SHP77 treated with DMSO at 0.1 percent for 48 hours (cell line): ENCODE measurements at regions not wholly inside any gene's neighbourhood (a gene's known extent, or its start where the extent isn't known, plus 50 kb on each side); places are given as distances from the start of the nearest gene placed in this dataset.

Source experiments
- DNase-seq: peaks from one replicate; lab custom pipeline; 2025; lab: John Stamatoyannopoulos, UW

DNA sequence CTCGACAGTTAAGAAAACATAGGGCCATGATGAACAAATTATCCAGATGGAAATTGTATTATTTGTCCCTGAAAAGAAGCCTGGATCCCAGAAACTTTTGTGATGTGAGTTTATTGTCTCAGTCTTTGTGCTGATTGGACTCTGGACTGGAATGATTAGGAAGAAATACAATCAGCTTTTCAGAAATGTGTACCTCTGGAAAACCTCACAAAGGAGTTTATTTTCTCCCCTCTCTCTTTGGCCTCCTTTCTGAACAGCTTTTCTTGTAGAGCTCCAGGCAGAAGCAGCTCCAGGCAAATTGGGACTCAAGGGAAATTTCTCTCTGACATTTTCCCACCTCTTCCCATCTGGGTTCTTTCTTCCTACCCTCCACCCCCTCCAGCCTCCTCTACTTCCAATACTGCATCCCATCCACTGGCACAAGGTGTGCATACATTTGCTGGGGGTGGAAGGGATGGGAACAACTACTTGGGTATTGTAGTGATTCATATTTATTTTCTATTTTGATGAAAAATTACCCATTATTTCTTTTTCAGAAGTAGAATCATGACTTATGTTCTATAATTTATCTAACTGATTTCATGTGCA, 119.7 kb downstream of the CD47 start:
- DNase-seq = no peak

DNA sequence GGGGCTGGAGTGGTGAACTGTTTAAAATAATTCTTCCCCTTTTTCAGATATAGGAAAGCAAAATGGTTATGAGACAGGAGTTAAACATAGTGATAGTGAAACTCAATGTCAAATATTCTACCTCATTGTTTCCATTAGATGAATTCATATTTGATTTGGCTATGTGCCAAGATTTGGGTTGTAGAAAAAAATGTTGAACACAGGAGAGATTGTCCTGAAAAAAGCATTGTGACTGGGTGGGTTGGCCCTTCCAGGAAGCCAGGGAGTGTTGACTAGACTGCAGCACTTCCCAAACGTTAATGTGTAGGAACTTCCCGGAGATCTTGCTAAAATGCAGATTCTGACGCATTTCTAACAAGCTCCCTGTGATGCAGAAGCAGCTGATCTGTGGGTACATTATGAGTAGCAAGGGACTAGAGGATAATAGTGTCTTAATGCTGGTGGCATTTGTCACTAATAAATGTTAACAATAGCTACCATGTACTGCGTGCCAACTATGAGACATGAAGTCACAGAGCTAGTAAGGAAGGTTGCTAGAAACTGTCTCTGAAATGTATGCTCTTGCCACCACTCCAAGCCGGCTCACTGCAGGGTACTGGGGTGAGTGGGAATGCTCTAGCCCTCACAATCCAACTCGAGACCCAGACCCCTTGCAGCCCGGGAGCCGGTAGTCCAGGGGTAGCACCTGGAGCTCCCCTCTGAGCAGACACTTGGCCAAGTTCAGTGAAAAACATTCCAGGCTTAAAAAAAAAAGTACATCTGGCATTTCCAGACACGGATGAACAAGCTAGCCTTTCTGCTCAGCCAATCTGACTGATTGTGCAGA, 120.6 kb downstream of the CD47 start:
- peak; percentile 64 for DNase-seq

DNA sequence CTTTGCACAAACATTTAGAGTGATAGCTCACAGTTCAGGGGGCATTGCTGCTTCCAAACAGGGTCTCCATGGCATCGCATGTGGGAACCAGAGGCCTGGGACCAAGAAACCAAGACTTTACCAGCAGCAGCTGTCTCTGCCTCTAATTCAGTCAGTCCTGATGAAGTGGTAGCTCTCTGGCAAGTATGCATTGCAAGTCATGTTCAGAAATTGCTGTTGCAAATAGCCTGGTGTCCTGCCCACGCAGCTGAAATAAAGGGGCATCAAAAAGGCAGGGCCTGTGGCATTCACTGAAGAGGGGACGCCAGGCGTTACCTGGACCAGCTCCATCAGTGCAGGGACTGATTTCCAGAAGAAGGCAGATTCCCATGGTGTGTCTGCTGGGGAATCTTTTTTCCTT, 121.3 kb downstream of the CD47 start:
- DNase-seq = no peak

DNA sequence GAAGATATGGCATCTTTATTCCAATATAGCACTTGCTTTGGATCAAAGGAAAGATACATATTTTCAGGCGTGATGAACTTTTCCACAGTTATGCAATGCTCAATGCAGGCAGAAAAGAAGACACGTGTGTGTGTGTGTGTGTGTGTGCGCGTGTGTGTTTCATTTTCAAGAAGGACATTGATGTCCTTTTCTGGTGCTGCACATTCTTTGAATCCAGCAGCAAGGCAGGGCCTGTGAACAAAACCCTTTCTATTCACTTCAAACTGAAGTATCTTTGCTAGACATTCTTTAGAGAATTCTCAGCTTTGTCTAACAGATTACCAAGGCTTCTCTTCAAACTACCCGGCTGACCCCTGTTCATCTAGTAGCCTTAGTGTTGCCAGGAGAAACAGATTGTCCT, 124.6 kb downstream of the CD47 start:
- DNase-seq = no peak

DNA sequence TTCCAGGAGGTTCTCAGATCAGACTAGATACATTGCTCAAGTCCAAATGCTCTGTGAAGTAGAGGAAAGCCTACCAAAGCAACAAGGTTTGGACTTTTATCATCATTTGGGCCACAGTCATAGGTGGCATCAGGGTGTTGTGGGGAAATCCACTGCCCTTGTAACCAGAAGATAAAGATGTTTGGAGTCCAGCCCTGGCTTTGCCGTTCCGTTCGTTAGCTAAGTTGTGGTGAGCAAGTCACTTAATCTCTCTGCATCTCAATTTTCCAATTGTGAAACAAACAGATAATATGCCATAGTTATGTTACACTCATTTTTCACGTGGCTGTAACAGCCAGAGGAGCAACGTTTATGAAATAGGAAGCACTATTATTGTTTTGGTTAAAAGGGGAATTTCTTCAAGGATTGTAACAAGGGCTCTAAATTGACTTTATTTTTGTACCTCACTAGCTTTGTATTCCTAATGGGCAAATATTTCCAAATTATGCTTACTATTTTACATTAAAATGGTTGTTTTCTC, 125.6 kb downstream of the CD47 start:
- no peak for DNase-seq

- no peak for DNase-seq
These were observed 127.2 kb downstream of the CD47 start for GRCh38 chr3:107963581-107963980.

GRCh38 chr3:107962946-107963345, 127.9 kb downstream of the CD47 start:
- no peak for DNase-seq

- DNase-seq = no peak
These were observed 128.8 kb downstream of the CD47 start for GRCh38 chr3:107962037-107962436.

GRCh38 chr3:107959550-107960154, 131.2 kb downstream of the CD47 start:
- DNase-seq = no peak

GRCh38 chr3:107958146-107958545, 132.7 kb downstream of the CD47 start:
- no peak for DNase-seq

GRCh38 chr3:107956991-107957900, 133.6 kb downstream of the CD47 start:
- DNase-seq = no peak

GRCh38 chr3:107954845-107955244, 136.0 kb downstream of the CD47 start:
- no peak for DNase-seq

DNA sequence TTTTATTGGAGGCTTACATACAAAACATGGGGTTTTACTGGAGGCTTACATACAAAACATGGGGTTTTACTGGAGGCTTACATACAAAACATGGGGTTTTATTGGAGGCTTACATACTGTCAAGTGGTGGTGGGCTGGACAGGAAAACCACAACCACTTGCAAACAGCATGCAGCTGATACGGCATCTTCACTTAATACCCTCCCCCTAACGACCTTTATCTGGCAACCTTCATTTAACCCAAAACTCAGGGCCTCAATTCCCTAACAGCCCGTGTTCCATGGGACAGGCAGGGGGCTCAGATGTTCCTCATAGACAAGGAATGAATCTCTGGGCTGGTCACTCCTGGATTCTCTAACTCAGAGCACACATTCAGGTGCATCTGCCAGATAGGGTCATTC, 137.1 kb downstream of the CD47 start:
- no peak for DNase-seq

DNA sequence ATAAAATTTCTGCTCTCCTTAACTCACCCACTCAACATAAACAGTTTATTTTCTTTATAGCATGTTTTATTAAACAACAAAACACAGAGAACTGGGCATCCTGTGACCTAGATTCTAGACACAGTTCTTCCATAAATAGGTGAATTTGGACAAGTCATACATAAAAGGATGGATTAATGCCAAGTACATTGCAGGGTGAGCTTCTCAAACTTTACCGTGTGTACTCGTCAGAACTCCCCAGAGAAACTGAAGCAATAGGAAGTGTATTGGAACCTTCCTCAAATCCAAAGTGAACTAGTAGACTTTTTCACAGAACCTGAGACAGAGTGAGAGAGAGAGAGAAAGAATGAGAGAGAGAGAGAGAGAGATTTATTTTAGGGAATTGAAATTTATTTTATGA, 139.7 kb downstream of the CD47 start:
- DNase-seq = no peak

DNA sequence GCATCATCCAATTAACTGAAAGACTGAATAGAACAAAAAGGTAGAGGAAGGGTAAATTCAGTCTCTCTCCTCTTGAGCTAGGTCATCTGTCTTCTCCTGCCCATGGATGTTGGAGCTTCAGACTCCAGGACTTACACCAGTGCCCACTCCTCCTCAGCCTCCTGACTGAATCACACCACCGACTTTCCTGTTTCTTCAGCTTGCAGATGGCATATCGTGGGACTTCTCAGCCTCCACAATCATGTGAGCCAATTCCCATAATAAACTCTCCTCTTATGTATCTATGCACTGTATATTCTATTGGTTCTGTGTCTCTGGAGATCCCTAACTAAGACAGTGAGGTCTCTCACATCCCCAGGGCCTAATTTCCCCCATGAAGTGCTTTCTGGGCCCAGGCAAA, 140.4 kb downstream of the CD47 start:
- no peak for DNase-seq

- no peak for DNase-seq
These were observed 141.3 kb downstream of the CD47 start for GRCh38 chr3:107949394-107949970.

DNA sequence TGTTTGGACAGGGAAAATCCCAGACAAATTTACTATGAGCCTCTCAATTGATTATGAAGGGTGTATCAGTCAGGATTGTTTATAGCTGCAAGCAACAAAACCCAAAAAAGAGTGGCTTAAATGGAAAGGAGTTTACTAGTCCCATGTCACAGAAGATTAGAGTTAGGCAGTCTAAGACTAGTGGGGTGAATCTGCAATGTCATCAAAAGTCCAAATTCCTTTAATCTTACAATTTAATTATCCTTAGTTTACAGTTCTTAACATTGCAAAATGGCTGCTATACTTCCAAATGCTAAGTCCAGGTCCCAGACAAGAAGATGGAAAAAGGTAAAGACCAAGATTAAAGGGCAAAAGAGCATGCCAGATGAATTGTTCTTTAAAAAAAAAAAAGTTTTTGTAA, 143.6 kb downstream of the CD47 start:
- DNase-seq = no peak

DNA sequence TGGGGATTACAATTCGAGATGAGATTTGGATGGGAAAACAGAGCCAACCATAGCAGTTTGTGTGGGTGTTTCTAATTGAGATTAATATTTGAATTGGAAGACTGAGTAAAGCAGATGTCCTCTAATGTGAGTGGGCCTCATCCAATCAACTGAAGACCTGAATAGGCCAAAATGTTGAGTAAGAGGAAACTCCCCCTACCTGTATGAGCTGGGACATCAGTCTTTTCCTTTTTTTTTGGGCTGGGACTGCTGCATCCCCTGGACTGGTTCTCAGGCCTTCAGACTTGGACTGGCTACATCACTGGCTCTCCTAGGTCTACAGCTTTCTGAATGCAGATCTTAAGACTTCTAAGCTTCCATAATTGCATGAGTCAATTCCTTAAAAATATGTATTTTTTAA, 144.1 kb downstream of the CD47 start:
- no peak for DNase-seq

GRCh38 chr3:107945417-107946094, 145.3 kb downstream of the CD47 start:
- no peak for DNase-seq

DNA sequence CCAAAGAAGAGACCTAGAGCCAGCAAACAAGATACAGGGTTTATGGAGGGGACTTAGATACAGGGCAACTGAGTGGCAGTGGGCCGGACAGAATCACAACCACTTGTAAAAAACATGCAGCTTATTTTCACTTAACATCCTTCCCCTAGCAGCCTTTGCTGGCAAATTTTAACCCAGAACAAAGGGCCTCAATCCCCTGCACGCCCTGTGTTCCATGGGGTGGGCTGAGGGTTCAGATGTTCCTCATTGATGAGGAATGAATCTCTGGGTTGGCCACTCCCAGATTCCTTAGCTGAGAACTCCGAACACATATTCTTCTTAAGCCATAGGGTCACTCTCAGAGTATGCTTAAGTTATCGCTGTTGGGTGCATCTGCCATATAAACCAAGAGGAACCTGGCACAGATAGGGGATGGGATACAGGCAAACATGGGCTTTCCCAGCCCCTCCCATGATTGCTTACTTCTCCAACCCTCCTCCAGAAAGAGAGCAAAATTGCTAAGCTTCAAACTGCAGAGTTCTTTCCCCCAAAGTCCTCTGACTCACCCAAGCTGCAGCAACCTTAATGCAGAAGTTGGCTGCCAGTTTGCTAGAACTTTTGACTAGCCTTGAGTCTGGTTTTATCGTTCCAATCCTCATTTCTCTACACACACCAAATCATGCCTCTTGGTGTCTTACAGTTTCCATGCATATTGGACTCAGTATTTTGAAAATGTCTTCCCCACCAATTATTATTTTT, 146.9 kb downstream of the CD47 start:
- DNase-seq = no peak
